Panc1 (cell line): ENCODE measurements at regions not wholly inside any gene's neighbourhood (a gene's known extent, or its start where the extent isn't known, plus 50 kb on each side); places are given as distances from the start of the nearest gene placed in this dataset.

Source experiments
- ATAC-seq: fragments of 200-7000 bp; cut with Tn5 transposase; 2 replicates; pipeline ENCODE4 v1.9.1; 2020; ENCODE audit warnings: mild to moderate bottlenecking, moderate library complexity
- BruUV-seq: library from RNA; stranded (reverse); fragments of 400-500 nt; replicated peaks from 2 replicates; lab custom pipeline; 2021; lab: Mats Ljungman, UMichigan
- CTCF ChIA-PET: fragments of 300-600 bp; sonication (Branson Sonifier 250); formaldehyde crosslinking; loops from one replicate; lab custom pipeline; 2022; ENCODE audit warnings: antibody characterized with exemption; lab: Charles Lee
- POLR2A ChIA-PET: fragments of 300-600 bp; sonication (Branson Sonifier 250); formaldehyde crosslinking; loops from one replicate; lab custom pipeline; 2022; ENCODE audit warnings: antibody characterized with exemption; lab: Charles Lee
- DNase-seq: peaks from one replicate; pipeline ENCODE4 v3.0.0-alpha.2; 2010; ENCODE audit warnings: low read depth, low spot score
- H3K27ac ChIP-seq: 2 replicates; pipeline ENCODE4 v1.5.1; 2011; ENCODE audit warnings: mild to moderate bottlenecking, low read length, inconsistent platforms
- H3K27me3 ChIP-seq: fragments of 200-500 bp; sonication (Bioruptor generic); 2 replicates; pipeline ENCODE4 v1.6.0; 2014; ENCODE audit warnings: low read length, inconsistent platforms; ENCODE audit not compliant: control insufficient read depth, insufficient read depth
- H3K36me3 ChIP-seq: fragments of 200-500 bp; sonication (Bioruptor generic); 2 replicates; pipeline ENCODE4 v1.5.1; 2014; ENCODE audit warnings: inconsistent platforms, mild to moderate bottlenecking, low read length, moderate library complexity; ENCODE audit not compliant: control insufficient read depth, insufficient read depth
- H3K4me1 ChIP-seq: 2 replicates; pipeline ENCODE4 v1.5.1; 2011; ENCODE audit warnings: inconsistent platforms, mild to moderate bottlenecking, low read length, moderate library complexity; ENCODE audit not compliant: control insufficient read depth, insufficient read depth
- H3K4me3 ChIP-seq, 2 experiments: 2 replicates each; pipeline ENCODE4 v1.5.1; 2011 to 2012; ENCODE audit warnings: low read depth in 2 of 2, low read length in 2 of 2, mild to moderate bottlenecking in 2 of 2, inconsistent platforms in 1 of 2, moderate library complexity in 1 of 2
- H3K9me3 ChIP-seq: fragments of 200-500 bp; sonication (Bioruptor generic); 2 replicates; pipeline ENCODE4 v1.5.1; 2014; ENCODE audit warnings: low read depth, mild to moderate bottlenecking, inconsistent platforms, low read length, moderate library complexity; ENCODE audit not compliant: control insufficient read depth, insufficient read depth
- POLR2AphosphoS5 ChIP-seq: IDR thresholded peaks from 2 replicates; pipeline ENCODE4 v1.6.1; 2012; ENCODE audit warnings: mild to moderate bottlenecking, low read depth, low read length, moderate library complexity
- SIN3A ChIP-seq: IDR thresholded peaks from 2 replicates; pipeline ENCODE4 v1.6.1; 2012; ENCODE audit warnings: low read depth, mild to moderate bottlenecking, low read length, moderate library complexity, borderline replicate concordance; ENCODE audit not compliant: insufficient read depth
- TCF7L2 ChIP-seq: IDR thresholded peaks from 2 replicates; pipeline ENCODE4 v1.6.1; 2011; ENCODE audit warnings: mild to moderate bottlenecking, low read depth, low read length, inconsistent platforms
- in situ Hi-C: cut with HindIII; loops from 2 replicates; pipeline ENCODE4 v1.10.0; 2016; ENCODE audit warnings: low sequenced_read_pairs, low pct_unique_long_range_greater_than_20kb
- intact Hi-C: fragments of 100-400 bp; cut with micrococcal nuclease; formaldehyde crosslinking; loops from one replicate; pipeline ENCODE4 v1.10.0; 2022; ENCODE audit not compliant: unreplicated experiment
- TF ChIP-seq, protein P1 (sequence below), 2 experiments: IDR thresholded peaks; 2 replicates each; pipeline ENCODE4 v1.6.1; 2011 to 2012; ENCODE audit warnings: low read depth in 2 of 2, control low read depth in 1 of 2, low read length in 1 of 2, mild to moderate bottlenecking in 1 of 2, moderate library complexity in 1 of 2; ENCODE audit not compliant: insufficient read depth in 1 of 2
- TF ChIP-seq, protein P2 (sequence below): fragments of 450-650 bp; IDR thresholded peaks from 2 replicates; pipeline ENCODE4 v1.5.1; 2017; ENCODE audit warnings: mild to moderate bottlenecking

DNA sequence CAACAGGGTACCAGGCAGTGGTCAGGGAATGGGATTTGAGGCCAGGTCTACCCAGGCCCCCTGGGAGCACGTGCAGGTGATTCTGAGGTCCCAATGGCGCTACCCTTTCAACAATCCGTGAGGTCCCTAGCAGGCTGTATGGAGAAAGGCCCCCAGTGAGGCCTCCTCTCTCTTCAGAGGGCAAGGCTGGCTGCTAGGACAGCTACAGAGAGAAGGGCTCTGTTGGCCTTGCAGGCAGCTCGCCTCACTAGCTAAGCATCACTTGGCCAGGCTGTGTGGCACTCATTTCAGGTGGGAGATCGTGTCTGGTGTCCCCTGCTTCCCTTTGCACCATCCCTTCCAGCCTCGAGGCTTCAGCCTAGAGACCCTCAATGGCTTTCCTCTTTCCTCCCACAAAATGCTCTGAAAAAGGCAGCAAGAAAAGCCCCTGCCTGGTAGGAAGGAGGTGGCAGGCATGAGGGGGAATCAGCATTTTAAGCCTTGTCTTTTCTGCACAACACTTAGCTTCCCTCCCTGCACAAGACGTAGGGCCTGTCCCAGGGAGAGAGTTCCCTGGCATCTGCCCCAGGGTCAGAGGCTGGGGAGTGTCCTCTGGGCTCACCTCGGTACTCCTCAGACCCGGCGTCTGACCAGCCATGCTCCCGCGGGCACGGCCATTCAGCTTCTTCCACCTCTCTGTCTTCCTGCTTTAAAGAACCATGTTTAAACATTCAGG lies 111.8 kb downstream of the ASB7 start:
- Histone ChIP-seq H3K4me1 (peaks cover 29% of the 10 kb centered on the region), H3K4me3 (no peak overlapping the region), H3K27me3 (no peaks in the 10 kb centered on the region), H3K36me3 (no peaks in the 10 kb centered on the region), H3K9me3 (no peaks in the 10 kb centered on the region), H3K27ac (peak overlapping the region; percentile 70)
- in situ Hi-C loops (no loop called here), intact Hi-C loops (no loop called here)
- ChIA-PET POLR2A (no interaction called here), CTCF (no interaction called here)
- TF ChIP-seq, protein P1, sequence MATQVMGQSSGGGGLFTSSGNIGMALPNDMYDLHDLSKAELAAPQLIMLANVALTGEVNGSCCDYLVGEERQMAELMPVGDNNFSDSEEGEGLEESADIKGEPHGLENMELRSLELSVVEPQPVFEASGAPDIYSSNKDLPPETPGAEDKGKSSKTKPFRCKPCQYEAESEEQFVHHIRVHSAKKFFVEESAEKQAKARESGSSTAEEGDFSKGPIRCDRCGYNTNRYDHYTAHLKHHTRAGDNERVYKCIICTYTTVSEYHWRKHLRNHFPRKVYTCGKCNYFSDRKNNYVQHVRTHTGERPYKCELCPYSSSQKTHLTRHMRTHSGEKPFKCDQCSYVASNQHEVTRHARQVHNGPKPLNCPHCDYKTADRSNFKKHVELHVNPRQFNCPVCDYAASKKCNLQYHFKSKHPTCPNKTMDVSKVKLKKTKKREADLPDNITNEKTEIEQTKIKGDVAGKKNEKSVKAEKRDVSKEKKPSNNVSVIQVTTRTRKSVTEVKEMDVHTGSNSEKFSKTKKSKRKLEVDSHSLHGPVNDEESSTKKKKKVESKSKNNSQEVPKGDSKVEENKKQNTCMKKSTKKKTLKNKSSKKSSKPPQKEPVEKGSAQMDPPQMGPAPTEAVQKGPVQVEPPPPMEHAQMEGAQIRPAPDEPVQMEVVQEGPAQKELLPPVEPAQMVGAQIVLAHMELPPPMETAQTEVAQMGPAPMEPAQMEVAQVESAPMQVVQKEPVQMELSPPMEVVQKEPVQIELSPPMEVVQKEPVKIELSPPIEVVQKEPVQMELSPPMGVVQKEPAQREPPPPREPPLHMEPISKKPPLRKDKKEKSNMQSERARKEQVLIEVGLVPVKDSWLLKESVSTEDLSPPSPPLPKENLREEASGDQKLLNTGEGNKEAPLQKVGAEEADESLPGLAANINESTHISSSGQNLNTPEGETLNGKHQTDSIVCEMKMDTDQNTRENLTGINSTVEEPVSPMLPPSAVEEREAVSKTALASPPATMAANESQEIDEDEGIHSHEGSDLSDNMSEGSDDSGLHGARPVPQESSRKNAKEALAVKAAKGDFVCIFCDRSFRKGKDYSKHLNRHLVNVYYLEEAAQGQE (IDR thresholded peaks at IDR 0.05; ENCODE audit: insufficient read depth in 1 of 2, low read depth in 2 of 2, low read length in 1 of 2) = no peak
- no peak for TF ChIP-seq TCF7L2
- no peak for TF ChIP-seq SIN3A
- no peak for TF ChIP-seq POLR2AphosphoS5
- TF ChIP-seq, protein P2, sequence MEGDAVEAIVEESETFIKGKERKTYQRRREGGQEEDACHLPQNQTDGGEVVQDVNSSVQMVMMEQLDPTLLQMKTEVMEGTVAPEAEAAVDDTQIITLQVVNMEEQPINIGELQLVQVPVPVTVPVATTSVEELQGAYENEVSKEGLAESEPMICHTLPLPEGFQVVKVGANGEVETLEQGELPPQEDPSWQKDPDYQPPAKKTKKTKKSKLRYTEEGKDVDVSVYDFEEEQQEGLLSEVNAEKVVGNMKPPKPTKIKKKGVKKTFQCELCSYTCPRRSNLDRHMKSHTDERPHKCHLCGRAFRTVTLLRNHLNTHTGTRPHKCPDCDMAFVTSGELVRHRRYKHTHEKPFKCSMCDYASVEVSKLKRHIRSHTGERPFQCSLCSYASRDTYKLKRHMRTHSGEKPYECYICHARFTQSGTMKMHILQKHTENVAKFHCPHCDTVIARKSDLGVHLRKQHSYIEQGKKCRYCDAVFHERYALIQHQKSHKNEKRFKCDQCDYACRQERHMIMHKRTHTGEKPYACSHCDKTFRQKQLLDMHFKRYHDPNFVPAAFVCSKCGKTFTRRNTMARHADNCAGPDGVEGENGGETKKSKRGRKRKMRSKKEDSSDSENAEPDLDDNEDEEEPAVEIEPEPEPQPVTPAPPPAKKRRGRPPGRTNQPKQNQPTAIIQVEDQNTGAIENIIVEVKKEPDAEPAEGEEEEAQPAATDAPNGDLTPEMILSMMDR = no peak
- no TSS peak for BruUV-seq
- peak; percentile 15; the same call in 1 of the 2 replicates for ATAC-seq
- DNase-seq = no peak

DNA sequence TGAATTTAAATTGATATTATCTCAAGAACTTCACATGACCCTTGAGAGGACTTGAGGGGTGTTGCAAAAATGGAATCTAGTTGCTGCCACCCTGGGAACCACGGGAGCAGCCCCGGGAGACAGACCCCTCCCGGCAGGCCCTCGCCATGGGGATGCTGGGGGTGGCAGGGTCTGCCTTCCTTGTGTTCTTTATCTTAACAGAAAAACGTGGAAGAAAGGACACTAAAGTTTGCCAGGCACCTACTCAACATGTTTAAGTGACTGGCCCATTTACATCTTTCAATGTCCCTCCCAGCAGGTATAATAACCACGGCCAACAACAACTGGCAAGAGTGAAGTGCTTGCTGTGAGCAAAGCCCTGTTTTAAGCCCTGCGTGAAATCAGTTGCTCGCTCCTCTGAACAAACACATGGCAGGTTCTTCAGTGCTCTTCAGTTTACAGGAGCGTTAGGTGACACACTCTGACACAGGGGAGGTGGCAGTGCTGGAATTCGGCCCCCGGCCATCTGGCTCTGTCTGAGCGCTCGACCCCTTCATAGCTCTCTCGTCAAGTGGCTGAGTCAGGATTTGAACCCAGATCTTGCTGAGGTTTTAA lies 112.5 kb downstream of the ASB7 start:
- no peak overlapping the region for H3K4me3 ChIP-seq
- H3K4me1 ChIP-seq = peaks cover 29% of the 10 kb centered on the region
- H3K36me3 ChIP-seq = no peaks in the 10 kb centered on the region
- no TSS peak for BruUV-seq
- TF ChIP-seq TCF7L2 (no peak), SIN3A (no peak), POLR2AphosphoS5 (no peak)
- TF ChIP-seq, protein P2 = no peak
- TF ChIP-seq, protein P1 (IDR thresholded peaks at IDR 0.05; ENCODE audit: insufficient read depth in 1 of 2, low read depth in 2 of 2, low read length in 1 of 2) = no peak
- no peak for ATAC-seq
- intact Hi-C loops (no loop called here), in situ Hi-C loops (no loop called here)
- POLR2A ChIA-PET = no interaction called here
- CTCF ChIA-PET = no interaction called here
- peak overlapping the region; percentile 70 for H3K27ac ChIP-seq
- no peaks in the 10 kb centered on the region for H3K27me3 ChIP-seq
- no peaks in the 10 kb centered on the region for H3K9me3 ChIP-seq
- no peak for DNase-seq
